ENCODE measurements at regions not wholly inside any gene's neighbourhood (a gene's known extent, or its start where the extent isn't known, plus 50 kb on each side); places are given as distances from the start of the nearest gene placed in this dataset.

GRCh38 chr19:30146346-30146745 is 204.3 kb downstream of the URI1 start:
- TF ChIP-seq CTCF (conservative IDR thresholded peaks at IDR 0.05; ENCODE audit: low read depth, low read length) (no peak), EZH2 (IDR thresholded peaks at IDR 0.05; ENCODE audit: borderline replicate concordance, low read depth, low read length, poor library complexity, severe bottlenecking) (no peak)
